CD4-positive, CD25-positive, alpha-beta regulatory T cell (primary cell): ENCODE measurements at regions not wholly inside any gene's neighbourhood (a gene's known extent, or its start where the extent isn't known, plus 50 kb on each side); places are given as distances from the start of the nearest gene placed in this dataset.

Experiments
- ATAC-seq, 2 donors: fragments of 150-1000 bp; cut with Tn5 transposase; one replicate each; pipeline ENCODE4 v1.10.0; 2021; ENCODE audit warnings: low read depth in 2 of 2, moderate number of reproducible peaks in 2 of 2, moderate library complexity in 1 of 2
- DNase-seq, 3 donors: peaks; one replicate each; pipeline versions ENCODE4 v3.0.0 to v3.0.0-alpha.2; 2012 to 2022; ENCODE audit warnings: mixed read lengths in 1 of 3
- H3K27ac ChIP-seq: one replicate; pipeline ENCODE4 v1.7.0; 2013; ENCODE audit warnings: mild to moderate bottlenecking, low read length; ENCODE audit not compliant: insufficient read depth, poor library complexity, severe bottlenecking
- H3K27me3 ChIP-seq: one replicate; pipeline ENCODE4 v1.7.0; 2013; ENCODE audit warnings: low read length; ENCODE audit not compliant: control insufficient read depth, insufficient read depth
- H3K36me3 ChIP-seq: one replicate; pipeline ENCODE4 v1.7.0; 2013; ENCODE audit warnings: mild to moderate bottlenecking, low read length, moderate library complexity; ENCODE audit not compliant: control insufficient read depth, insufficient read depth
- H3K4me1 ChIP-seq: 2 replicates; pipeline ENCODE4 v1.7.0; 2013; ENCODE audit warnings: mild to moderate bottlenecking, low read length; ENCODE audit not compliant: insufficient read depth, control insufficient read depth, poor library complexity, severe bottlenecking
- H3K4me3 ChIP-seq: one replicate; pipeline ENCODE4 v1.7.0; 2013; ENCODE audit warnings: low read depth, mild to moderate bottlenecking, low read length, moderate library complexity
- H3K9me3 ChIP-seq, 2 experiments: 1 replicate in 1 of 2; 2 replicates in 1 of 2; pipeline ENCODE4 v1.7.0; 2013; ENCODE audit warnings: low read length in 2 of 2, mild to moderate bottlenecking in 1 of 2, moderate library complexity in 1 of 2; ENCODE audit not compliant: control insufficient read depth in 2 of 2
- H3K27ac Mint-ChIP-seq, 3 donors: one replicate each; pipeline ENCODE4 v1.8.0; 2020 to 2022; ENCODE audit warnings: mild to moderate bottlenecking in 3 of 3, mixed read lengths in 3 of 3, moderate library complexity in 2 of 3
- H3K27me3 Mint-ChIP-seq: one replicate; pipeline ENCODE4 v1.8.0; 2022; ENCODE audit warnings: mild to moderate bottlenecking, mixed read lengths
- H3K36me3 Mint-ChIP-seq: one replicate; pipeline ENCODE4 v1.8.0; 2020; ENCODE audit warnings: mixed read lengths
- H3K4me1 Mint-ChIP-seq, 4 donors: one replicate each; pipeline ENCODE4 v1.8.0; 2020 to 2022; ENCODE audit warnings: mixed read lengths in 4 of 4, mild to moderate bottlenecking in 1 of 4
- H3K4me3 Mint-ChIP-seq, 4 donors: one replicate each; pipeline ENCODE4 v1.8.0; 2020 to 2022; ENCODE audit warnings: mild to moderate bottlenecking in 4 of 4, mixed read lengths in 4 of 4, moderate library complexity in 3 of 4
- H3K9me3 Mint-ChIP-seq, 7 donors: one replicate each; pipeline ENCODE4 v1.8.0; 2020 to 2022; ENCODE audit warnings: mixed read lengths in 7 of 7, mild to moderate bottlenecking in 3 of 7, moderate library complexity in 2 of 7

DNA sequence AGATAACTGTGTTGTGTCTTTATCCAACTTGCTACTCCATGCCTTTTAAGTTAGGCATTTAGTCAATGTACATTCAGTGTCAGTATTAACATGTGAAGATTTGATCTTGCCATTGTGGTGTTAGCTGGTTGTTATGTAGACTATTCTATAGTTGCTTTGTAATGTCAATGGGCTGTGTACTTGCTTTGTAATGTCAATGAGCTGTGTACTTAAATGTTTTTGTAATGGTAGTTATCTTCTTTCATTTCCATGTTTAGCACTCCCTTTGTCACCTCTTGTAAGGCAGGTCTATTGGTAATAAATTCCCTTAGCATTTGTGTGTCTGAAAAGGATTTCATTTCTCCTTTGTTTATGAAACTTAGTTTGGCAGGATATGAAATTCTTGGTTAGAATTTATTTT, 53.4 kb downstream of the MC4R start:
- H3K36me3 Mint-ChIP-seq = no peaks in the 10 kb centered on the region

DNA sequence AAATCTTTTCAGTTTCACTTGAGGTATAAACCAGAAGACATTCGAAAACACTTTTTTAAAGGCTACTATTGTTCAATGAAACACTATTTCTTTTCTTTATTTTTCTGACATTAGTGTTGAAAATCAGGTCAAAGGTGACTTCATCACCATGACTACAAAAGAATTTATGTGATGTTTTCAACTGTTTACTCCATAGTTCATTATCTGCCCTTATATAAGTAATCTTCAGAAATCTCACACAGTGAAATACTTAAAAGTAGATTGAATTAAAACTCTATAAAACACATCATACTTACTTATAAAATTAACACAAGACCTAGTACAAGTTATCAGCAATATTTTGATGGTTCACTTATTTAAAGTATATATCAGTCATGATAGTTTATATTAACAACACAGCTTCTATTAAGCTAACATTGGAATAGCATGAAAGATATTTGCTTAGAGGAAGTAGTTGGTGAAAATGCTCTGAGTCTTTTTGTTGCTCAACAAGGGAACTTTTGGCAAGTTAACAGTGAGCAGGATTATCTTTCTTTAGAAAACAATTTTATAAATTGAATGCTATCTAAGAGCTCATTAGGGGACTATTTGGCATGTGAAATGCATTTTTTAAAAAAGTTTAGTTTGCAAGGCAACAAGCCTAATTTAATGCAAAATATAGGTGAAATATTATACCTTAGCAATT, 60.8 kb downstream of the MC4R start:
- Histone ChIP-seq H3K27me3 (no peaks in the 10 kb centered on the region), H3K9me3 (no peaks in the 10 kb centered on the region), H3K4me1 (no peaks in the 10 kb centered on the region), H3K27ac (no peak overlapping the region), H3K4me3 (no peak overlapping the region), H3K36me3 (no peaks in the 10 kb centered on the region)
- DNase-seq (no peak), ATAC-seq (no peak)
- Mint-ChIP-seq H3K27ac (no peak overlapping the region), H3K27me3 (no peaks in the 10 kb centered on the region), H3K4me1 (no peaks in the 10 kb centered on the region), H3K9me3 (peaks cover 0 to 6% (median under 1%) of the 10 kb centered on the region in 7 donors), H3K36me3 (no peaks in the 10 kb centered on the region), H3K4me3 (no peak overlapping the region)

More for the DNA sequence above, 53.4 kb downstream of the MC4R start:
- Histone ChIP-seq H3K27ac (no peak overlapping the region), H3K9me3 (no peaks in the 10 kb centered on the region), H3K4me1 (no peaks in the 10 kb centered on the region), H3K4me3 (no peak overlapping the region), H3K27me3 (no peaks in the 10 kb centered on the region), H3K36me3 (no peaks in the 10 kb centered on the region)
- no peaks in the 10 kb centered on the region for H3K27me3 Mint-ChIP-seq
- no peak overlapping the region for H3K27ac Mint-ChIP-seq
- no peak overlapping the region for H3K4me3 Mint-ChIP-seq
- ATAC-seq = no peak
- DNase-seq = no peak
- peaks cover 0 to 14% (median 5%) of the 10 kb centered on the region in 7 donors for H3K9me3 Mint-ChIP-seq
- no peaks in the 10 kb centered on the region for H3K4me1 Mint-ChIP-seq

DNA sequence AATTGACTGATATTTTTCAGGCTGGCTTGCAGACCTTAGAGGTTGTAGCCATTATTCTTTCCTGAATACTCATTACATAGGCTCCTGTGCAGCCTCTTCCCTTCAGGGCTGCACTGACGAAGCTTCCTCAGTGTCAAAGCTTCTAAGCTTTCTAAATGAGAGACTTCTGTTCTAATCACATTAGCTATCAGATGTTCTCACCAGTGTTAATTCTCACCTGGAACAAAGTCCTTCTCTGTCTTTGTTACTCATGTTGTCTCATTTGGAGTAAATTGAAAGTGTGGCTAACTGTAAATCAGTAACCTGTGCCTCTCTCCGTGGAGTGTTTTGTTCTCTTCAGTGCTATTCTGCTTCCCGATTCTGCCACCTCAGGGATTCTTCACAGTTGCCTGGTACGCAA, 76.9 kb downstream of the MC4R start:
- Histone ChIP-seq H3K4me3 (no peak overlapping the region), H3K27ac (no peak overlapping the region), H3K27me3 (no peaks in the 10 kb centered on the region), H3K4me1 (no peaks in the 10 kb centered on the region), H3K36me3 (no peaks in the 10 kb centered on the region), H3K9me3 (no peaks in the 10 kb centered on the region)
- no peak for DNase-seq
- Mint-ChIP-seq H3K9me3 (peaks cover 0 to 7% (median 0%) of the 10 kb centered on the region in 7 donors), H3K36me3 (no peaks in the 10 kb centered on the region), H3K4me3 (no peak overlapping the region), H3K27ac (no peak overlapping the region), H3K4me1 (no peaks in the 10 kb centered on the region), H3K27me3 (no peaks in the 10 kb centered on the region)
- ATAC-seq = no peak

- Mint-ChIP-seq H3K4me3 (no peak overlapping the region), H3K4me1 (no peaks in the 10 kb centered on the region), H3K36me3 (no peaks in the 10 kb centered on the region), H3K27ac (no peak overlapping the region), H3K9me3 (peaks cover 0 to 3% (median 0%) of the 10 kb centered on the region in 7 donors), H3K27me3 (no peaks in the 10 kb centered on the region)
- H3K9me3 ChIP-seq = no peaks in the 10 kb centered on the region
- H3K27ac ChIP-seq = no peak overlapping the region
- no peaks in the 10 kb centered on the region for H3K27me3 ChIP-seq
- no peaks in the 10 kb centered on the region for H3K36me3 ChIP-seq
- ATAC-seq = no peak
- H3K4me1 ChIP-seq = no peaks in the 10 kb centered on the region
- DNase-seq = no peak
- H3K4me3 ChIP-seq = no peak overlapping the region
Observed at GRCh38 chr18:60292186-60292585, 80.4 kb downstream of the MC4R start.

GRCh38 chr18:60279391-60279790, 93.2 kb downstream of the MC4R start:
- Histone ChIP-seq H3K36me3 (no peaks in the 10 kb centered on the region), H3K9me3 (no peaks in the 10 kb centered on the region), H3K4me1 (no peaks in the 10 kb centered on the region), H3K27ac (no peak overlapping the region), H3K27me3 (no peaks in the 10 kb centered on the region), H3K4me3 (no peak overlapping the region)
- DNase-seq = no peak
- H3K27ac Mint-ChIP-seq = no peak overlapping the region
- no peak for ATAC-seq
- H3K4me1 Mint-ChIP-seq = no peaks in the 10 kb centered on the region
- H3K4me3 Mint-ChIP-seq = no peak overlapping the region
- peaks cover 0 to 5% (median 0%) of the 10 kb centered on the region in 7 donors for H3K9me3 Mint-ChIP-seq
- H3K36me3 Mint-ChIP-seq = no peaks in the 10 kb centered on the region
- no peaks in the 10 kb centered on the region for H3K27me3 Mint-ChIP-seq

- Histone ChIP-seq H3K4me1 (no peaks in the 10 kb centered on the region), H3K9me3 (no peaks in the 10 kb centered on the region), H3K27ac (no peak overlapping the region), H3K36me3 (no peaks in the 10 kb centered on the region), H3K4me3 (no peak overlapping the region), H3K27me3 (no peaks in the 10 kb centered on the region)
- H3K9me3 Mint-ChIP-seq = peaks cover 0 to 5% (median 1%) of the 10 kb centered on the region in 7 donors
- H3K4me3 Mint-ChIP-seq = no peak overlapping the region
- no peaks in the 10 kb centered on the region for H3K27me3 Mint-ChIP-seq
- H3K27ac Mint-ChIP-seq = no peak overlapping the region
- no peaks in the 10 kb centered on the region for H3K4me1 Mint-ChIP-seq
- DNase-seq = no peak
- no peak for ATAC-seq
- H3K36me3 Mint-ChIP-seq = no peaks in the 10 kb centered on the region
Observed at GRCh38 chr18:60277855-60278480, 94.6 kb downstream of the MC4R start.

DNA sequence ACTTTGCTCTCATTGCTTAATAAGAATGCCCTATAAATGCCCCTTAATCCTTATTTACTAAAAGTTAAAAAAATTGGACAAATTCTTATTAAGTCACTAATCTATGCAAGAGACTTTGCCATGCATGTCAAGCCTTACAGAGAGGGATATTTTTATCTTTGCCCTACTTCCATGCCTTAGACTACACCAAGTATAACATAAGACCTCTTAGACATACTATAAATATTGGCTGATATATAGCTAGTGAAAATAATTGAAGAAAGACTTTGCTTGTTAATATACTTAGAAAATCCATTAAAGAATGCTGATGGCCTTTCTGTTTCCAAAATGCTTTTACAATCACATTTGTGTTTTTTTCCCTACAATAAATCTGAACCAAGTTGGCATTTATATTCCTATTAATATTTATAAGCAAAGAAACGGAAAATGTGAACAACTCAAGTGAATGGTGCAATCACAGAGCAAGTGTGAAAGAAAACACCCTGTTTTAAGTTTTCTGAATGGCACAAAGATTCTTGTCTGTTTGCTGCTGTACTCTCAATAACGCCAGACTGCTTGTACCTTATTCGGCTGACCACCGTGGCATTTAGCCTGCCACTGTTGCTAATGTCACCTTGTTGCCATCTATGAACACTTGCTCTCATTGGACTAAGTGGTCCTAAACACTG, 105.0 kb downstream of the MC4R start:
- H3K36me3 Mint-ChIP-seq = no peaks in the 10 kb centered on the region
- no peaks in the 10 kb centered on the region for H3K36me3 ChIP-seq
- peaks cover 0 to 8% (median 3%) of the 10 kb centered on the region in 7 donors for H3K9me3 Mint-ChIP-seq
- ATAC-seq = no peak
- H3K27ac ChIP-seq = no peak overlapping the region
- DNase-seq = no peak
- no peak overlapping the region for H3K4me3 Mint-ChIP-seq
- no peak overlapping the region for H3K27ac Mint-ChIP-seq
- H3K4me1 ChIP-seq = no peaks in the 10 kb centered on the region
- H3K4me1 Mint-ChIP-seq = no peaks in the 10 kb centered on the region
- no peaks in the 10 kb centered on the region for H3K9me3 ChIP-seq
- no peaks in the 10 kb centered on the region for H3K27me3 Mint-ChIP-seq
- no peaks in the 10 kb centered on the region for H3K27me3 ChIP-seq
- H3K4me3 ChIP-seq = no peak overlapping the region
